BE2C (cell line): ENCODE measurements at regions not wholly inside any gene's neighbourhood (a gene's known extent, or its start where the extent isn't known, plus 50 kb on each side); places are given as distances from the start of the nearest gene placed in this dataset.
"Not testable (repeated sequence)": the region's sequence is repeated elsewhere in the genome, so short reads cannot be mapped to it uniquely, and the experiment has no call there.

ENCODE experiments used
- DNase-seq: peaks from one replicate; pipeline ENCODE4 v3.0.0-alpha.2; 2020
- H3K27me3 ChIP-seq: fragments of 250-450 bp; sonication (Bioruptor Pico); 2 replicates; pipeline ENCODE4 v1.5.1; 2020; ENCODE audit warnings: mild to moderate bottlenecking
- H3K36me3 ChIP-seq: fragments of 250-450 bp; sonication (Bioruptor Pico); 2 replicates; pipeline ENCODE4 v1.5.1; 2020; ENCODE audit warnings: mild to moderate bottlenecking
- H3K4me1 ChIP-seq: fragments of 250-450 bp; sonication (Bioruptor Pico); 2 replicates; pipeline ENCODE4 v1.5.1; 2020
- H3K4me3 ChIP-seq: 2 replicates; pipeline ENCODE4 v1.5.1; 2011; ENCODE audit warnings: low read depth, low read length
- H3K9me3 ChIP-seq: fragments of 250-450 bp; sonication (Bioruptor Pico); 2 replicates; pipeline ENCODE4 v1.5.1; 2020
- CTCF ChIP-seq: IDR thresholded peaks from 2 replicates; pipeline ENCODE4 v1.5.1; 2012; ENCODE audit warnings: mild to moderate bottlenecking, low read depth, low read length

- H3K9me3 ChIP-seq, result no peaks in the 10 kb centered on the region
- no peaks in the 10 kb centered on the region for H3K27me3 ChIP-seq
- no peak for TF ChIP-seq CTCF
- no peaks in the 10 kb centered on the region for H3K36me3 ChIP-seq
- no peaks in the 10 kb centered on the region for H3K4me1 ChIP-seq
- H3K4me3 ChIP-seq, result no peak overlapping the region
- no peak for DNase-seq
Measured at GRCh38 chr12:5102806-5103205, 59.1 kb downstream of the KCNA5 start.

GRCh38 chr12:5110345-5110744 lies 66.7 kb downstream of the KCNA5 start:
- no peak for DNase-seq
- H3K36me3 ChIP-seq, result no peaks in the 10 kb centered on the region
- TF ChIP-seq CTCF, result no peak
- no peak overlapping the region for H3K4me3 ChIP-seq
- no peaks in the 10 kb centered on the region for H3K4me1 ChIP-seq
- H3K27me3 ChIP-seq, result peaks cover 13% of the 10 kb centered on the region
- H3K9me3 ChIP-seq, result no peaks in the 10 kb centered on the region

GRCh38 chr12:5114436-5114835 lies 70.8 kb downstream of the KCNA5 start:
- H3K4me3 ChIP-seq, result no peak overlapping the region
- DNase-seq, result no peak
- H3K9me3 ChIP-seq, result no peaks in the 10 kb centered on the region
- peaks cover 13% of the 10 kb centered on the region for H3K27me3 ChIP-seq
- H3K36me3 ChIP-seq, result no peaks in the 10 kb centered on the region
- TF ChIP-seq CTCF, result no peak
- H3K4me1 ChIP-seq, result no peaks in the 10 kb centered on the region

- H3K27me3 ChIP-seq, H3K4me1 ChIP-seq, H3K36me3 ChIP-seq, H3K9me3 ChIP-seq, H3K4me3 ChIP-seq: not testable (repeated sequence)
- peak; percentile 55 for DNase-seq
Measured at GRCh38 chr12:5121784-5122183, 78.1 kb downstream of the KCNA5 start.

- peak overlapping the region; percentile 42 for H3K4me3 ChIP-seq
- peak; percentile 12 for DNase-seq
Measured at GRCh38 chr12:5122256-5122831, 78.7 kb downstream of the KCNA5 start.

GRCh38 chr12:5123921-5124320 lies 80.2 kb downstream of the KCNA5 start:
- no peaks in the 10 kb centered on the region for H3K27me3 ChIP-seq
- no peak overlapping the region for H3K4me3 ChIP-seq
- DNase-seq, result no peak
- no peaks in the 10 kb centered on the region for H3K36me3 ChIP-seq
- no peak for TF ChIP-seq CTCF
- H3K9me3 ChIP-seq, result no peaks in the 10 kb centered on the region; the same call in 1 of the 2 replicates
- no peaks in the 10 kb centered on the region; the same call in 1 of the 2 replicates for H3K4me1 ChIP-seq

More at GRCh38 chr12:5122256-5122831, 78.7 kb downstream of the KCNA5 start:
- not testable (repeated sequence) for H3K4me1 ChIP-seq, H3K36me3 ChIP-seq, H3K27me3 ChIP-seq, H3K9me3 ChIP-seq

GRCh38 chr12:5124401-5124800 lies 80.7 kb downstream of the KCNA5 start:
- Histone ChIP-seq H3K9me3 (no peaks in the 10 kb centered on the region; the same call in 1 of the 2 replicates), H3K27me3 (no peaks in the 10 kb centered on the region), H3K36me3 (no peaks in the 10 kb centered on the region), H3K4me1 (no peaks in the 10 kb centered on the region; the same call in 1 of the 2 replicates), H3K4me3 (no peak overlapping the region)
- DNase-seq, result no peak
- TF ChIP-seq CTCF, result no peak
